B cell (primary cell): ENCODE measurements at regions not wholly inside any gene's neighbourhood (a gene's known extent, or its start where the extent isn't known, plus 50 kb on each side); places are given as distances from the start of the nearest gene placed in this dataset.

ENCODE experiments used
- CTCF ChIP-seq: fragments of 200-600 bp; IDR thresholded peaks from one replicate; pipeline ENCODE4 v1.8.0; 2022; ENCODE audit warnings: antibody characterized with exemption, mild to moderate bottlenecking
- EZH2 ChIP-seq: IDR thresholded peaks from 2 replicates; pipeline ENCODE4 v1.6.1; 2012; ENCODE audit warnings: borderline replicate concordance, low read depth, mild to moderate bottlenecking, moderate library complexity, low read length; ENCODE audit not compliant: insufficient read depth, poor library complexity, severe bottlenecking

- no peak for TF ChIP-seq EZH2
- TF ChIP-seq CTCF = no peak
Observed at GRCh38 chrX:114097427-114097826, 486.5 kb upstream of the HTR2C start.
